ENCODE measurements at regions not wholly inside any gene's neighbourhood (a gene's known extent, or its start where the extent isn't known, plus 50 kb on each side); places are given as distances from the start of the nearest gene placed in this dataset.

DNA sequence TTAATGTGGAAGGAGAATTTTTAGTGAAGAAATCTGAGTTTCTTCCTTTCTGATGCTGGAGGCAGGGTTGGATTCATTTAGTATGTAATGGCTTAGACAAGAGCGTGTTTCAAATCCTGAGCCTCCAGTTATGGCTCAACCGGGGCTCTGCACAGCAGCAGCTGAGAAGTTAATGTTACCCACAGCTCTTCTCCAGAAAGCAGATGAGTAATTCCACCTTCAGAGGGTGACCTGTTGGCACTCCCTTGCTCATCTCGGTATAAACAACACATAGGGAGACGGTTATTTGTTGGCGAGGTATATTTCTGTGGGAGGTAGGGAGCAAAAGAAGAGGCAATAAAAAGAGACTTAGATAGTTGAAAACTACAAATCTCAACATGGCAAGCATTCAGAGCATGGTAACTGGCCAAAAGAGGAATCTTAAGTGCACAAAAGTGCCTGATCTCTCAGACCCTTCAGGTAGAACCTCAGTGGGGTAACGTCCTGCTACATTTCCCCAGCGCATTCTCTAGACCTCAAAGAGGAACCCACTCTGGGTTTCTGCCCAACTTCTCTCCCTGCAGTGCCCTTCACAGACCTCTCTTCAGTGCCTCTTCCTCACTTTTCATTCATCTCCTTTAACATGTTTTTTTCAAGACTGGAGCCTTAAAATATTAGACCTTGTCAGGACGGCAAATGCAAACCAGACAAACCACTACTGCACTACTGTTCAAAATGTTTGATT, 417.5 kb upstream of the ADAMTSL1 start:
- no peak for TF ChIP-seq EZH2 (IDR thresholded peaks at IDR 0.05; ENCODE audit: insufficient read depth, low read length)
- TF ChIP-seq, protein P1, sequence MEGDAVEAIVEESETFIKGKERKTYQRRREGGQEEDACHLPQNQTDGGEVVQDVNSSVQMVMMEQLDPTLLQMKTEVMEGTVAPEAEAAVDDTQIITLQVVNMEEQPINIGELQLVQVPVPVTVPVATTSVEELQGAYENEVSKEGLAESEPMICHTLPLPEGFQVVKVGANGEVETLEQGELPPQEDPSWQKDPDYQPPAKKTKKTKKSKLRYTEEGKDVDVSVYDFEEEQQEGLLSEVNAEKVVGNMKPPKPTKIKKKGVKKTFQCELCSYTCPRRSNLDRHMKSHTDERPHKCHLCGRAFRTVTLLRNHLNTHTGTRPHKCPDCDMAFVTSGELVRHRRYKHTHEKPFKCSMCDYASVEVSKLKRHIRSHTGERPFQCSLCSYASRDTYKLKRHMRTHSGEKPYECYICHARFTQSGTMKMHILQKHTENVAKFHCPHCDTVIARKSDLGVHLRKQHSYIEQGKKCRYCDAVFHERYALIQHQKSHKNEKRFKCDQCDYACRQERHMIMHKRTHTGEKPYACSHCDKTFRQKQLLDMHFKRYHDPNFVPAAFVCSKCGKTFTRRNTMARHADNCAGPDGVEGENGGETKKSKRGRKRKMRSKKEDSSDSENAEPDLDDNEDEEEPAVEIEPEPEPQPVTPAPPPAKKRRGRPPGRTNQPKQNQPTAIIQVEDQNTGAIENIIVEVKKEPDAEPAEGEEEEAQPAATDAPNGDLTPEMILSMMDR (IDR thresholded peaks at IDR 0.05; ENCODE audit: insufficient read depth, low read depth, low read length), result no peak

All from astrocyte (in vitro differentiated cells and primary cell).